Glomerular visceral epithelial cell (primary cell): ENCODE measurements at regions not wholly inside any gene's neighbourhood (a gene's known extent, or its start where the extent isn't known, plus 50 kb on each side); places are given as distances from the start of the nearest gene placed in this dataset.
"Not testable (repeated sequence)": the region's sequence is repeated elsewhere in the genome, so short reads cannot be mapped to it uniquely, and the experiment has no call there.

Experiments used
- DNase-seq: peaks from one replicate; pipeline ENCODE4 v3.0.0-alpha.2; 2016; ENCODE audit errors: extremely low spot score

GRCh38 chr16:63135069-63135468 lies 1098.8 kb upstream of the CDH8 start:
- no peak for DNase-seq

- no peak for DNase-seq
These were observed 1095.3 kb upstream of the CDH8 start for GRCh38 chr16:63131503-63131902.

DNA sequence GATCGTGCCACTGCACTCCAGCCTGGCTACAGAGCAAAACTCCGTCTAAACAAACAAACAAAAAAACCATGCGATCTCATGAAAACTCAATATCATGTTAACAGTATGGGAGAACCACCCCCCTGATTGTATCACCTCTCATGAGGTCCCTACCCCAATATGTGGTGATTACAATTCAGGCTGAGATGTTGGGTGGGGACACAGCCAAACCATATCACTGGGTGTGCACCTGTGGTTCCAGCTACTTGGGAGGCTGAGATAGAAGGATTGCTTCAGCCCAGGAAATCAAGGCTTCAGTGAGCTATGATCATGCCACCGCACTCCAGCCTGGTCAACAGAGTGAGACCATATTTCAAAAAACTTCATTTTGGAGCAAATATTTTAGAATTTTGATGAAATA lies 1094.7 kb upstream of the CDH8 start:
- no peak for DNase-seq

DNA sequence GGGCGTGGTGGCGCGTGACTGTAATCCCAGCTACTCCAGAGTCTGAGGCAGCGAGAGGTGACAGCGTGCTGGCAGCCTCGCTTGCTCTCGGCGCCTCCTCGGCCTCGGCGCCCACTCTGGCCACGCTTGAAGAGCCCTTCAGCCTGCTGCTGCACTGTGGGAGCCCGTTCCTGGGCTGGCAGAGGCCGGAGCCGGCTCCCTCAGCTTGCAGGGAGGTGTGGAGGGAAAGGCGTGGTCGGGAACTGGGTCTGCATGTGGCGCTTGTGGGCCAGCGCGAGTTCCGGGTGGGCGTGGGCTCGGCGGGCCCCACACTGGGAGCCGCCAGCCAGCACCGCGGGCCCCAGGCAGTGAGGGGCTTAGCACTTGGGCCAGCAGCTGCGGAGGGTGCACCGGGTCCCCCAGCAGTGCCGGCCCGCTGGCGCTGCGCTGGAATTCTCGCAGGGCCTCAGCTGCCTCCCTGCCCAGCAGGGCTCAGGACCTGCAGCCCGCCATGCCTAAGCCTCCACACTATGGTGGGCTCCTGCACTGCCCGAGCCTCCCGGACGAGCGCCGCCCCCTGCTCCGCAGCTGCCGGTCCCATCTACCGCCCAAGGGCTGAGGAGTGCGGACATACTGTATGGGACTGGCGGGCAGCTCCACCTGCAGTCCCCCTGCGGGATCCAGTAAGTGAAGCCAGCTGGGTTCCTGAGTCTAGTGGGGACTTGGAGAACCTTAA lies 1093.3 kb upstream of the CDH8 start:
- no peak for DNase-seq

DNA sequence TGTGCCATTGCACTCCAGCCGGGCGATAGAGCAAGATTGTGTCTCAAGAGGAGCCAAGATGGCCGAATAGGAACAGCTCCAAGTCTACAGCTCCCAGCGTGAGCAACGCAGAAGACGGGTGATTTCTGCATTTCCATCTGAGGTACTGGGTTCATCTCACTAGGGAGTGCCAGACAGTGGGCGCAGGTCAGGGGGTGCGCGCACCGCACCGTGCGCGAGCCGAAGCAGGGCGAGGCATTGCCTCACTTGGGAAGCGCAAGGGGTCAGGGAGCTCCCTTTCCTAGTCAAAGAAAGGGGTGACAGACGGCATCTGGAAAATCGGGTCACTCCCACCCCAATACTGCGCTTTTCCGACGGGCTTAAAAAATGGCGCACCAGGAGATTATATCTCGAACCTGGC lies 1083.7 kb upstream of the CDH8 start:
- not testable (repeated sequence) for DNase-seq

- no peak for DNase-seq
These were observed 1063.8 kb upstream of the CDH8 start for GRCh38 chr16:63100082-63100481.

DNA sequence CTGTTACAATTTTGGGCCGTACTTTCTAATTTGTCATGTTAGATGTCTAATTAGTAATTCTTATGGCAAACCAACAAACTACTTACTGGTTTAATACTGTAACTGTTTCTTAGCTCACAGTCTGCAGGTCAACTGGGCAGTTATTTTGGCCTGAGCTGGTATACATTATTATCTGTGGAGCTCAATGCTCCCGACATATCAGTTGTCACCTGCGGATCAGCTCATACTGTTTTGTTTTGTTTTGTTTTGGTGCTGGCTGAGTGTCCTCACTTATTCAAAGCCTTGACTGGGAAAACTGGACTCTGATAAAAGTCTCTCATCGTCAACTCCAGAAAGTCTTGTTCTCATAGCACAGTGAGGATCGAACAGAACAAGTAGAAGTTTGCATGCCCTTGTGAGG lies 1060.6 kb upstream of the CDH8 start:
- DNase-seq: no peak

DNA sequence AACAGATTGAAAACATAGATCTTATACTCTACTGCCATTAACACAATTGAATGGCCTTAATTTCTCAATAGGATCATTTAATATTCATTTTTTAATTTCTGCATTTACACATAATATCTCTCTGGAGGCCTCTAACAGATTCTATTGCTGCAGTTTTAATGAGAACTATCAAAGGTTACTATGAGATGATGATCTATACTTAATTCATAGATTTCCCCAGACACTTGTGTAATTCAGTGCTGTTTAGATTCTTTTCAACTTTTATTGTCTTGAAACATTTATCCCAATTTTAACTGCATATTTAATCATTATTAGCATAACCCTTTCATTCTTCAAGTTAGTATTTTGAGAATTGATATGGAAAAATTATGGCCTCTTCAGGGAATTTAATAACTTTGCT lies 1056.5 kb upstream of the CDH8 start:
- no peak for DNase-seq

DNA sequence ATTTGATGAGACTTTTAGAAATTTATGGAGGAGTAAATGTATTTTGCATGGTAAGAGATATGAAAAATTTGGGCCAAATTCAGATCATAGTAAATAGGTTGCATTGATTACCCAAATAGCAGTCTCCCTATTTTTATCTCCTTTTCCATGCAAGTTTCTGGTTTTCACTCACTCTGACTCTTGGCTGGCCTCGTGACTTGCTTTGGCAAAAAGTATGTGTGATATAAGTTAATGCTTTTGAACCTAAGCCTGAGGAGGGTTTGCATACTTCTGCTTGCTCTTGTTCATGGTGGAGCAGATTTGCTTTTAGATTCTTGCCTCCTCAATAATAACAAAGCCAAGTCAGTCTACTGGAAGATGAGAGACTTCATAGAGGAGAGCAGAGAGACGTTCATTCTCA lies 1045.9 kb upstream of the CDH8 start:
- DNase-seq: no peak

DNA sequence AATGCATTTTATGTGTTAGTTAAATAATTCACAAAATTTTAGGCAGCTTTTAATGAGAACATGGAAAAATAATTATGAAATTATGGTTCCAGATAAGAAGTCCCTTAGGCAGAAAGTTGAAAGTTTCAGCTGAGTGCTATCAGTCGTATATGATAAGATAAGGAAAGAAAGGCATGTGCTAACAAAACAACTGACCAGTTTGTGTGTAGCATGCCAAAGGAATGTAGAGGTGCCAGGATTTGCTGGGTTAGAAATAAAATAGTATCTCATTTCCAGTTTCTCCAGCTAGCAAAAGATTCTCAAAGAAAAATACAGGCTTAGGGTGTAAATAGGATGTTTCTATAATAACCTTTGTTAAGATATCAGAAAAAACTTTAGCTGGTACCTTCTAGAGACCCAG lies 1044.5 kb upstream of the CDH8 start:
- DNase-seq: no peak

DNA sequence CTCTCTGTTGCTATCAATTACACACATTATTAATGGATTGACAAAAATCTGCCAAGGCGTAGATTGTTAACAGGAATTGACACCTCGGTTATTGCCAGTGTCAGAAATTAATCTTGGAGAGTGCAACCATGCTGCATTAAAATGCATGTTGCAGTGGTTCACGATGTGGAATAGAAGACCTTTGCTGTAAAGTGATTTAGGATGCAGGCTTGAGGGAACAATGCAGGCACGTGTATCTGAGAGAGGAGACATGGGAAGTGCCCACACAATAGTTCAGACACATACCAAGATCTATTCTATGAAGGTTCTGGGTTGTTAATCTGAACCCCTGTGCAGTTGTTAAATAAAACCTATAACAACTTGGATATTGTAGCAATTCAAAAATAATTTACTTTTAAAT lies 1032.8 kb upstream of the CDH8 start:
- no peak for DNase-seq

DNA sequence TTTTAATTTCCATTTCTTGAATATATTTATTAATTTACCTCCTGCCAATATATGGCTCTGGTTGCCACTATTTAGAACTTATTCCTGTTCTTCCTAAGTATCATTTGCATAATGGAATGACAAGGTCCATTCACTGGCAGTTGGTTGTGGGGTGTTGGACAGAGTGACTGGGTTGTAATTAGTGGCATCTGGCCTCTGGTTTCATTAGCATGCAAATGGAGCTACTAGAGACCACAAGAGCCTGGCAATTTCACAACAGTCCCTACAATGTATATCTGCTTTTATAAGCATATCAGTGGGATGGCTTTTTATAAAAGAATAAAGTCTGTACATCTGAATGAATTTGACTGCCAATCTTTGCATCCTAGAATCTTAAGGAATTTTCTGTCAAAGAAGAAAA lies 1030.9 kb upstream of the CDH8 start:
- no peak for DNase-seq

GRCh38 chr16:63066552-63066951 lies 1030.3 kb upstream of the CDH8 start:
- no peak for DNase-seq

DNA sequence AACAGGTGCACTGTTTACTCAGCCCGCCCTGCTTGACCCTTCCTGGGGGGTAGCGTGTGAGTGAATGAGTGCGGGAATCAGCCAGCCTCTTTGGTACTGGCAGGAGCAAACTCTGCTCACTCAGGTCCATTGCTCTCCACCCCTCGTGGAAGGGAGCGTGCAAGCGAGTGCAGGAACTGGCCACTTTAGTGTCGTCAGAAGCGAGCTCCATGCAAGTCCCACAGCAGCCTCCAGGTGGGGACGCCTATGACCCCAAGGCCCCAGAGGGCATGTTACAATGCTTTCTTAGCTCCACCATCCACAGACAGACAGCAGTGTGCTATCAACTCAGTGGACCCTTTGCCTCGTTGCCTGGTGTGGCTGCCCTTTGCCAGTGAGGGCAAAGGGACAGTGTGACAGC lies 1025.1 kb upstream of the CDH8 start:
- DNase-seq: no peak

- DNase-seq: no peak
These were observed 1023.4 kb upstream of the CDH8 start for GRCh38 chr16:63059676-63060075.

- DNase-seq: no peak
These were observed 1021.1 kb upstream of the CDH8 start for GRCh38 chr16:63057341-63057740.

DNA sequence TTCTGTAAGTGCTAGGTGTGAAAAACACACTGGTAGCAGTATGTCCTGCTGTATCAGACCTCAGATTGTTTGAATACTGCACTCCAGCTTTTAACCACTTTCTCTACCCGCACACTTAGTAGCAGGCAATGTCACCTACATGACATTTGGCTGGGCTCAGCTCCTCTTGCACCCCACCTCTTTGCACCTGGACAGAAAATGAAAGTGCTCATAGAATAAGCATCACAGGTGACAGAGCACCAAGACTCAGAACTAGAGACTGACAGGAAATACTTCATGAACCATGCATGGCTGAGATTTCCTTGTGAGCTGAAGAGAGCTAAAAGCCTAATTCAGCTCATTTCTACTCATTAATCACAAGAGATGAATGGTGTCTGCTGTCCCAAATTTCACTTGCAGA lies 1014.2 kb upstream of the CDH8 start:
- DNase-seq: no peak

GRCh38 chr16:63038397-63039106 lies 1002.3 kb upstream of the CDH8 start:
- DNase-seq: no peak

DNA sequence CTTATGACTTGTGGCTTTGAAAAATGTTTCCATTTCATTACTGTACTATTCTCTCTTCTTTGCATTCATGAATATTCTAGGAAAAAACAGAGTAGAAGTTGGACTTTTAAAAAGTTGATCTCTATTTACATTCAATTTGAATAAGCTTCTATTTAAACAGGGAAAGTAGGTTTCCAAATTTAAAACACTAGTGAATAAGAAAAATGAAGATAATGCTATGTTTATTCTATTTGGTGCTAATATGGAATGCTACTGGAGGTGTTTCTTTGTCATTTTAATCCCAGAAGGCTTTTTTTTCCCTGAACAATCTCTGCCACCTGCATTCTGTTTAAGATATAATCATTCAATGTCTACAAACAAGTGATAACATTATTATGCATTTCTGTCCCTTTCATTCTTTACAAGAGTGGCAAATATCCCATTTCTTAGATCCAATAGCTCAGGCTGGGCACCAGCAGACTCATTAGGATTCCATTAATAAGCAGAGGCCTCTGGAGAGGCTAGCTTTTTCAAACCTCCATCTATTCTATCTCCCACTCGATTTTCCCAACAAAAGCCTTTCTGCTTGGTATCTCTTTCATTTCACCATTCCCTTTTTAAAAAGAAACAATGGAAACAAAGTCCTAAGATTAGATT lies 1001.6 kb upstream of the CDH8 start:
- no peak for DNase-seq

DNA sequence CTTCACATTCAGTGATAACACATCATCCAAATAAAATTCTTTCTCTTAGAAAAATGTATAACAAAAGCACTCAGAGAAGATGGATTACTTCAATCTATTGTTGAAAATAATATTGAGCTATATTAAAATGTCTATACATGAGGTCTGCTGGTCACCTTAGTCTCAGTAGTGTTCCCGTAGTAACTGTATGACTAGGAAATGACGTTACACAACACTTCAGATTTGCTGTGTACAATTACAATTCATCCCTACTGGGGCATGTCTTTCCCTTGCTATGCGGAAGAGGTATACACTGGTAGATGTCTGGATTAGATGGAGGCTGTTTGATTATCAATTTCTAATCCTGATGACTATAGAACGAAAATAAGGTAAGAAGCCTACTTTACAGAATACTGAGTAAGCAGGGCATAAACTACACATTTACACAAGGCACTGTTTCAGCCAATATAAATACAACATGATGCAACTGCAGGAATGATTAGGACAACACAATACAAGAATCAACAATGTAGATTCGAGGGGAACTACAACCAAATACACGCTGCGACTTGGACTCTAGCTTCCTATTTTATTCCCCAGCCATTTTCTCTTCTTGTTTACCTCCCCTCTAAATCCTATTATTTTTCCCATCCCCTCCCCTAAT lies 982.5 kb upstream of the CDH8 start:
- no peak for DNase-seq

GRCh38 chr16:63008688-63009087 lies 972.5 kb upstream of the CDH8 start:
- no peak for DNase-seq

DNA sequence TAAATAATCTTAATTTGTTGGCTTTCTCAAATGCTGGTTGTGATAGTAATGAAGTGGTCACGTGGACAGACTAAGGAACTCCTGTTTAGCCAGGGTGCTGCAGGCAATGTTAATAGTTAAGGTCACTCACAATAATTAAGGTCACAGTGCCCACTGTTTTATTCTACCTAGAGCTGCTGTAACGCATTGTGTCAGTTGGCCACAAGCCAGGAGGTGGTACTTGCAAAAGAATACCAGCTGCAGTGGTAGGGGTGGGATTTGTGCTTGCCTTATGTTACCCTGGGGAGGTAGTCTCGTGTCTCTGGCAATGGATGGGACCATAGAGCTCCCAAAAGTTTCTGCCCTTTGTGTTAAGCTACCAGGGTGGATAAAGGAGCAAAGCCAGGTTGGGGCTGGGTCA lies 969.1 kb upstream of the CDH8 start:
- no peak for DNase-seq

DNA sequence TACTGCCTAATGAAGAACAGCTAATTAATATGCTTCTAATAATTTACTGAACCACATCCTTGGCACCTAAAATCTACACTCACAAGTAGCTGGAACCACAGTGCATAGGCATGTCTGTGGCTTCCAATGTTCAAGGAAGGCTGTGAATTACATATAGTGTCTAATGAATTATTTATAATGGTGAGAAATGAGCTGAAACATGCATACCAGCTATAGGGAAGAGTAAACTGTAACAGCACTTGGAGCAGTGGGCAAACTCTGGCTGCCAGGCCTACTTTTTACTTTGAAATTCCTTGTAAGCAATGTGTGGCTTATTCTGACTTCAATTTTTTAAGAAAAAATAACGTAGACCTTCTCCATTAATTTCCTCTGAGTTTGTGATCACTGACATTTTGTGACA lies 953.2 kb upstream of the CDH8 start:
- DNase-seq: no peak
